Calu3 (cell line): ENCODE measurements at regions not wholly inside any gene's neighbourhood (a gene's known extent, or its start where the extent isn't known, plus 50 kb on each side); places are given as distances from the start of the nearest gene placed in this dataset.

Source experiments
- BruUV-seq: library from RNA; stranded (reverse); fragments of 400-500 nt; replicated peaks from 2 replicates; lab custom pipeline; 2021; lab: Mats Ljungman, UMichigan
- CTCF ChIA-PET: fragments of 300-600 bp; sonication (Branson Sonifier 250); formaldehyde crosslinking; loops from one replicate; lab custom pipeline; 2022; ENCODE audit warnings: antibody characterized with exemption; lab: Charles Lee
- DNase-seq: peaks from one replicate; pipeline ENCODE4 v3.0.0; 2022
- H3K27ac Mint-ChIP-seq: one replicate; pipeline ENCODE4 v1.8.0; 2022; ENCODE audit warnings: mixed read lengths; ENCODE audit not compliant: unreplicated experiment
- H3K27me3 Mint-ChIP-seq: one replicate; pipeline ENCODE4 v1.8.0; 2022; ENCODE audit warnings: mixed read lengths; ENCODE audit not compliant: unreplicated experiment
- H3K36me3 Mint-ChIP-seq: one replicate; pipeline ENCODE4 v1.8.0; 2022; ENCODE audit warnings: mild to moderate bottlenecking, moderate library complexity, mixed read lengths; ENCODE audit not compliant: insufficient read depth, unreplicated experiment
- H3K4me1 Mint-ChIP-seq: one replicate; pipeline ENCODE4 v1.8.0; 2022; ENCODE audit warnings: mild to moderate bottlenecking, low read depth, mixed read lengths; ENCODE audit not compliant: unreplicated experiment
- H3K4me3 Mint-ChIP-seq: one replicate; pipeline ENCODE4 v1.8.0; 2022; ENCODE audit warnings: mild to moderate bottlenecking, low read depth, moderate library complexity, mixed read lengths; ENCODE audit not compliant: unreplicated experiment
- H3K9me3 Mint-ChIP-seq: one replicate; pipeline ENCODE4 v1.8.0; 2022; ENCODE audit warnings: low read depth, mixed read lengths; ENCODE audit not compliant: unreplicated experiment
- intact Hi-C: fragments of 100-400 bp; cut with micrococcal nuclease; formaldehyde crosslinking; loops from one replicate; pipeline ENCODE4 v1.10.0; 2022; ENCODE audit not compliant: unreplicated experiment
- TF ChIP-seq, protein P1 (sequence below): fragments of 200-600 bp; IDR thresholded peaks from one replicate; pipeline ENCODE4 v1.8.0; 2022; ENCODE audit warnings: antibody characterized with exemption; ENCODE audit not compliant: unreplicated experiment

DNA sequence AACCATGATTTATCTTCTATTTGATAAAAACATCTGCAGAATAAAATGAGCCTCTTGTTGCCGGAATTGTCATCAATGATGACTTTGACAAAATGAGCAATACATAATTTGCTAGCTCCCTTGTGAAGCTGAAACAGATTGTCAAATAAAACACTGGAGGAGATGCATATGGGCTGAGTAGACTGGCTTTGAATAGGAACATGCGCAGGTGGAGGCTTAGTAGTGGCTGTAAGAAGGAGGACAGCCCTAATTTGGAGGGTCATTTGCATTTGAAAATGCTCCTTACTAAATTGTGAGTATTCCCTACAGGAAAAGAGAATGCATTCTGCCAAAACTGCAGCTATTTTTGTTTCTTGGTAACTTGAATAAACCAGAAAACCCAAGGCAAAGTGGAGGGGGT lies 329.1 kb downstream of the PPARGC1A start:
- Mint-ChIP-seq H3K4me1 (no peaks in the 10 kb centered on the region), H3K4me3 (no peak overlapping the region), H3K9me3 (no peaks in the 10 kb centered on the region), H3K27ac (no peak overlapping the region), H3K36me3 (no peaks in the 10 kb centered on the region), H3K27me3 (no peaks in the 10 kb centered on the region)
- CTCF ChIA-PET: no interaction called here
- BruUV-seq: no TSS peak
- DNase-seq: no peak
- intact Hi-C loops: no loop called here
- TF ChIP-seq, protein P1, sequence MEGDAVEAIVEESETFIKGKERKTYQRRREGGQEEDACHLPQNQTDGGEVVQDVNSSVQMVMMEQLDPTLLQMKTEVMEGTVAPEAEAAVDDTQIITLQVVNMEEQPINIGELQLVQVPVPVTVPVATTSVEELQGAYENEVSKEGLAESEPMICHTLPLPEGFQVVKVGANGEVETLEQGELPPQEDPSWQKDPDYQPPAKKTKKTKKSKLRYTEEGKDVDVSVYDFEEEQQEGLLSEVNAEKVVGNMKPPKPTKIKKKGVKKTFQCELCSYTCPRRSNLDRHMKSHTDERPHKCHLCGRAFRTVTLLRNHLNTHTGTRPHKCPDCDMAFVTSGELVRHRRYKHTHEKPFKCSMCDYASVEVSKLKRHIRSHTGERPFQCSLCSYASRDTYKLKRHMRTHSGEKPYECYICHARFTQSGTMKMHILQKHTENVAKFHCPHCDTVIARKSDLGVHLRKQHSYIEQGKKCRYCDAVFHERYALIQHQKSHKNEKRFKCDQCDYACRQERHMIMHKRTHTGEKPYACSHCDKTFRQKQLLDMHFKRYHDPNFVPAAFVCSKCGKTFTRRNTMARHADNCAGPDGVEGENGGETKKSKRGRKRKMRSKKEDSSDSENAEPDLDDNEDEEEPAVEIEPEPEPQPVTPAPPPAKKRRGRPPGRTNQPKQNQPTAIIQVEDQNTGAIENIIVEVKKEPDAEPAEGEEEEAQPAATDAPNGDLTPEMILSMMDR: no peak

DNA sequence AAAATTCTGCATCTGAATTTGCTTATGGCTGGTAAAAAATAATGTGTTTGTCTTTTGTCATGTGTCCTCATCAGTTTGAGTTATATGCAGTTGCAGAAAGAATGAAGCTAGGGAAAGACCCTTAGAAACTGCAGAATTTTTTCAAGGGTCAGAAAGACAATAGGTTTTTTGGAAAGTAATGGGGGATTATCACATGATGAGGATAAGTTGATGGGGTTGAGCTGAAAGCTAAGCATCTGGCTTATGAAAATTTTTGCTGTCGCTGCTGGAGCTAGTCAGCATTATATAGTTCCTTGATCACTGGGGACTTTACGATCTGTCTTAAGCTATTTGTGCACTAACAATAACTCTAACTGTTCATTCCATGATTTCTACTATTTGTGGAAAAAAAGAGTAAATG lies 331.7 kb downstream of the PPARGC1A start:
- Mint-ChIP-seq H3K36me3 (no peaks in the 10 kb centered on the region), H3K27me3 (no peaks in the 10 kb centered on the region), H3K4me1 (no peaks in the 10 kb centered on the region), H3K4me3 (no peak overlapping the region), H3K27ac (no peak overlapping the region), H3K9me3 (peaks cover 3% of the 10 kb centered on the region)
- TF ChIP-seq, protein P1: no peak
- intact Hi-C loops: no loop called here
- DNase-seq: no peak
- no TSS peak for BruUV-seq
- CTCF ChIA-PET: no interaction called here

DNA sequence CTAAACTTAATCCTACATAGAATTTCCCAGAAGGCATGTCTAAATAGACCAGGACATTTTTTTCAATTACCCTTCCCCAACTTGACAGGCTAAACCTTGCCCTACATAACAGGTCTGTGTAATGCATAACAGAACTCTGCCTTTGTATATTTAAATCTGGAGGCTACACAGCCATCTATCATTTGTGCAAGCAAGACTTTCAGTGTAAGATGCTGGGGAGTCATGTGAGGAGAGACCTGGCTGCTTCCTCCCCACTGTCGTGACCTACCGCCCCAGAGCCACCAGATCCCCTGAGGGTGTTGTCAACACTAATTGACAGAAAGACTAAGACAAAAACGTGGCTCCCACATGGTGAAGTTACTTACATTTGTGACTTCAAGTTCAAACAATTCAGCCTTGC lies 342.2 kb downstream of the PPARGC1A start:
- H3K27ac Mint-ChIP-seq: no peak overlapping the region
- BruUV-seq: no TSS peak
- CTCF ChIA-PET: no interaction called here
- intact Hi-C loops: no loop called here
- peaks cover 8% of the 10 kb centered on the region for H3K4me1 Mint-ChIP-seq
- no peak overlapping the region for H3K4me3 Mint-ChIP-seq
- no peak for DNase-seq
- no peaks in the 10 kb centered on the region for H3K27me3 Mint-ChIP-seq
- TF ChIP-seq, protein P1: no peak
- H3K9me3 Mint-ChIP-seq: peaks cover 5% of the 10 kb centered on the region
- H3K36me3 Mint-ChIP-seq: no peaks in the 10 kb centered on the region

DNA sequence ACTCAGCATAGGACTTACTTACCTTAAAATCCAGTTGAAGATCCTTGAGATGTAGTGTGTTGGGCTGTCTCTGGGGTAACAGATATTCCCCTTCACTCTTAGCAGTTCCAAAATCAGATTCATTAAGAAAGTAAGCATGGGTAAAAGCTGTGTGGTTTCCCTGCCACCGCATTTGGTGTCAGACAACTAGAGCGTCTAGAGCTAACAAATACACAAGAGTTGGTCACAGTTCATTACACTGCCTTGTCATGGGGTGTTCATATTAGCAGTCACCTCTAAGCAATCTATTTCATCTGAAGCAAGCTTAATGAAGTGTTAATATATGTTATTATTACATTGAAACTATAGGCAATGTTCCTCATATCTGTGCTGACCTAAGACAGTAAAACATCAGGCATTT lies 342.8 kb downstream of the PPARGC1A start:
- Mint-ChIP-seq H3K27ac (no peak overlapping the region), H3K4me3 (no peak overlapping the region), H3K27me3 (no peaks in the 10 kb centered on the region), H3K9me3 (peaks cover 5% of the 10 kb centered on the region), H3K36me3 (no peaks in the 10 kb centered on the region), H3K4me1 (peaks cover 8% of the 10 kb centered on the region)
- TF ChIP-seq, protein P1: no peak
- no peak for DNase-seq
- intact Hi-C loops: no loop called here
- no TSS peak for BruUV-seq
- CTCF ChIA-PET: no interaction called here
